Ramos (cell line): ENCODE measurements at regions not wholly inside any gene's neighbourhood (a gene's known extent, or its start where the extent isn't known, plus 50 kb on each side); places are given as distances from the start of the nearest gene placed in this dataset.

Source experiments
- in situ Hi-C: fragments of 300-500 bp; cut with MboI; formaldehyde crosslinking; loops from one replicate; pipeline ENCODE4 v1.14.3; 2022; ENCODE audit warnings: low sequenced_read_pairs; ENCODE audit not compliant: unreplicated experiment

GRCh38 chr3:69452295-69452694 is 66.4 kb upstream of the FRMD4B start:
- in situ Hi-C loops: no loop called here

- in situ Hi-C loops: no loop called here
These were observed 65.7 kb upstream of the FRMD4B start for GRCh38 chr3:69451594-69451993.

DNA sequence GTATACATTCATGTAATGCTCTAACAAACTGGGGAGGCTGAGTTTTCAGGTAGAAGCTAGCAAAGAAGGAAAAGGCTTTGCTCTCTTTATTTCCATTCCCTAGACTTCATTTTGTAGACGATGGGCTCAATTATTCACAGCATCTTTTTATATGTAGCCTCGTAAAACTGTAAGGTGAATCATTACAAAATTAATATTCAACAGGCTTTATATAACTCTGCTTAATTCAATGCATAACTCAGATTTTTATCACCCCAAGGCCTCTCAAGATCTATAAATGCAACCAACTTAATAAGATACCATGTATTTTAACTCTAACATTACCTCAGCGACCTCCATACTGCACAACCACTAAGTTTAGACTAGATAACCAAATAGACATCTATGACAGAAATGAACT is 63.0 kb upstream of the FRMD4B start:
- in situ Hi-C loops: no loop called here

DNA sequence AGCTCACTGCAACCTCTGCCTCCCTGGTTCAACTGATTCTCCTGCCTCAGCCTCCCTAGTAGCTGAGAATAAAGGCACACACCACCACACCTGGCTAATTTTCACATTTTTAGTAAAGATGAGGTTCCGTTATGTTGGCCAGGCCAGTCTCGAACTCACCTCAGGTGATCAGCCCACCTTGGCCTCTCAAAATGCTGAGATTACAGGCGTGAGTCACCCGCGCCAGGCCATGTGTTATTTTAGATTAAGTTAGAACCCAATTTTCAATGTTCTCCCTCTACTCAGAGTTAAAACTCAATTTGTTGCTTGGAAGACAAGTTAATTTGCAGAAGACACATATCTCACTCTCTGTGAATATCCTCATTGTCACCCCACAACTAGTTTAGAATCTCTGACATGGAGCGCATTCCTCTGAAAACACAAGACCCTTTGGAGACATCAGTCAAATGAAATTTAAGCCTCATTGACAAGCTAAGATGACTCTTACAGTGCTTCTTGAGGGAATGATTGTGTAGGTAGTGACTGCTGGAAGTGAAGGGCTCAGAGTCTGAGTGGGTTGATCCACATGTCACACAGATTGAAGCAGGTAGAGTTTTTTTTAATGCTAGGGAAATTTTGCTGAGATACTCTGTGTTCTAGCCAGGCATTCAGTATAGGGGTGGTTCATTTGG is 60.6 kb upstream of the FRMD4B start:
- in situ Hi-C loops: no loop called here

DNA sequence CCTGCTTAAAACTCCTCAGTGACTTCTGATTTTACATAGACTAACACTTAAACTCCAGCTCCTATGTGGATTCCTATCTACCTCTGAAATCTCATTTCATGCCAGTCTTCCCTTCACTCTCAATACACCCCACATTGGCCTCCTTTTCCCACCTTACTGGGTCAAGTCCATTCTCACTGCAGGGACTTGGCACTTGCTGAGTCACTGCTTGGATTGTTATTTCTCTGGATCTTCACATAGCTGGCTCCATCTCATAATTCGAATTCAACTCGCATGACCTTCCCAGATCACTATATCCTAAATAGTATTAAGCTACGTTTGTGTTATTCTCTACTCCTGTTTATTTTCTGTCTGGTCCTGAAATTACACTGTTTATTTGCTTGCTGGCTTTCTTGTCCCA is 59.6 kb upstream of the FRMD4B start:
- in situ Hi-C loops: no loop called here

GRCh38 chr3:69445024-69445423 is 59.1 kb upstream of the FRMD4B start:
- in situ Hi-C loops: no loop called here

GRCh38 chr3:69443457-69443920 is 57.6 kb upstream of the FRMD4B start:
- in situ Hi-C loops: no loop called here

DNA sequence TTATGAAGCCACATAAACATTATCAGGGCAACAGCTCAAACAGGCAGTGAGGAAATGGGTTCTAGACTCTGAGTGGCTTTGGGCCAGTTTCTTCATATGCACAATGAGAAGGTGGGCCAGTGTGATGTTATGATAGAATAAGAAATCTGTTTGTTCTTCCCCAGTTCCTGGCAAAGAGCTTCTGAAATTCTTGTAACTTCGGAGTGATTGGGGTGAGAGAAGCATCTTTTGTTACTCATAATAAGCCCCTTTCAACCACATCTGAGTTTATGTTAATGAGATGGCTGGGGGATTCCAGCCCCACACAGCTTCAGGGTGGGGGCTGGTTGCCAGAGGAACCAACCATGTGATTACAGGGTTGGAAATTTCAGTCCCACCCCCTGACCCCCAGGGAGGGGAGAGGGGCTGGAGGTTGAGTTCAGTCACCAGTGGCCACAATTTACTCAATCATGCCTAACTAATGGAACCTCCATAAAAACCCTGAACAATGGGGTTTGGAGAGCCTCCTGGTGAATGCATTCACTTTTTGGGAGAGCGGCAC is 57.0 kb upstream of the FRMD4B start:
- in situ Hi-C loops: no loop called here

- in situ Hi-C loops: no loop called here
These were observed 55.8 kb upstream of the FRMD4B start for GRCh38 chr3:69441732-69442131.

DNA sequence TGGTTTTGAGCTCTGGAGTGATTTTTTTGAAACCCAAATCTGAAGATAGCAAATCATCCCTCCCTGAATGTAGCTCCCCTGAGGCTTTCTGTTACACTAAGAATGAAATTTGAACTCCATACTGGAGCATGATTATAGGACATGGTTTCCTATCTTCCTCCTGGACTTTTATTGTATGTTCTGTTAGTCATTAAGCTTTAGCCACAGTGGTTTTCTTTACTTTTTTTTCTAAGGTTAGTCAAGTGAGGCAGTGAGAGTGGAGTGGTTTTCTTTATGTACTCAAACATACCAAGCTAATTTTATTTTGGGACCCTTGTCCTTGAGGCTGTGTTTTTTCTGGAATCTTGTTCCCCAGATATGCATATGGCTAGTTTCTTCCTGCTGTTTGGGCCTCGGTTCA is 55.2 kb upstream of the FRMD4B start:
- in situ Hi-C loops: no loop called here

GRCh38 chr3:69439643-69440270 is 53.9 kb upstream of the FRMD4B start:
- in situ Hi-C loops: no loop called here

- in situ Hi-C loops: no loop called here
These were observed 52.6 kb upstream of the FRMD4B start for GRCh38 chr3:69438476-69438875.

GRCh38 chr3:69435274-69436265 is 49.7 kb upstream of the FRMD4B start:
- in situ Hi-C loops: no loop called here
